ENCODE measurements at regions not wholly inside any gene's neighbourhood (a gene's known extent, or its start where the extent isn't known, plus 50 kb on each side); places are given as distances from the start of the nearest gene placed in this dataset.

DNA sequence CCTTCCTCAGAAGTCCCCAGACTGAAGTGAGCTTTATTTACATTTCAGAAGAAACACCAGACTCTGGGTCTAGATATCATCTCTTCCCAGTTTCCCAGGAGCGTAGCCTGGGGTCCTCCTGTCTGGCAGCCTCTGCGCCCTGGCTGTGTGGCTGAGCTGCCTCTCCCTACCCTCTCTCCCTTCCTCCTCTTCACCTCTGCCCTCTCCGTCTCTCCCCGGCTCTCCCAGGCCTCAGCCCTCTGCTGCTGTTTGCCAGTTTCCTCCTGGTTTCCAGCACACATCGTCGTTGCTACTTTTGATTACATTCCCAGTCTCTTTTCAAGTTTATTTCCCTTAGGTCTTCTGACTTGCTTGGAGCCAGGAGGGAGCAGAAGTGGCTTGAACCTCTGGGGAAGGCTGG, 91.1 kb upstream of the DISP3 start:
- H3K4me3 Mint-ChIP-seq, result no peak overlapping the region
- TF ChIP-seq, protein P1, sequence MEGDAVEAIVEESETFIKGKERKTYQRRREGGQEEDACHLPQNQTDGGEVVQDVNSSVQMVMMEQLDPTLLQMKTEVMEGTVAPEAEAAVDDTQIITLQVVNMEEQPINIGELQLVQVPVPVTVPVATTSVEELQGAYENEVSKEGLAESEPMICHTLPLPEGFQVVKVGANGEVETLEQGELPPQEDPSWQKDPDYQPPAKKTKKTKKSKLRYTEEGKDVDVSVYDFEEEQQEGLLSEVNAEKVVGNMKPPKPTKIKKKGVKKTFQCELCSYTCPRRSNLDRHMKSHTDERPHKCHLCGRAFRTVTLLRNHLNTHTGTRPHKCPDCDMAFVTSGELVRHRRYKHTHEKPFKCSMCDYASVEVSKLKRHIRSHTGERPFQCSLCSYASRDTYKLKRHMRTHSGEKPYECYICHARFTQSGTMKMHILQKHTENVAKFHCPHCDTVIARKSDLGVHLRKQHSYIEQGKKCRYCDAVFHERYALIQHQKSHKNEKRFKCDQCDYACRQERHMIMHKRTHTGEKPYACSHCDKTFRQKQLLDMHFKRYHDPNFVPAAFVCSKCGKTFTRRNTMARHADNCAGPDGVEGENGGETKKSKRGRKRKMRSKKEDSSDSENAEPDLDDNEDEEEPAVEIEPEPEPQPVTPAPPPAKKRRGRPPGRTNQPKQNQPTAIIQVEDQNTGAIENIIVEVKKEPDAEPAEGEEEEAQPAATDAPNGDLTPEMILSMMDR (IDR thresholded peaks at IDR 0.05), result no peak
- no peaks in the 10 kb centered on the region for H3K9me3 Mint-ChIP-seq
- H3K27ac Mint-ChIP-seq, result no peak overlapping the region
- H3K27me3 Mint-ChIP-seq (ENCODE audit: insufficient read depth), result peaks cover 35% of the 10 kb centered on the region
- DNase-seq, result no peak
- peaks cover 5% of the 10 kb centered on the region; the same call in 1 of the 2 replicates for H3K4me1 Mint-ChIP-seq (ENCODE audit: low read depth)
- no peaks in the 10 kb centered on the region for H3K36me3 Mint-ChIP-seq (ENCODE audit: low read depth)

DNA sequence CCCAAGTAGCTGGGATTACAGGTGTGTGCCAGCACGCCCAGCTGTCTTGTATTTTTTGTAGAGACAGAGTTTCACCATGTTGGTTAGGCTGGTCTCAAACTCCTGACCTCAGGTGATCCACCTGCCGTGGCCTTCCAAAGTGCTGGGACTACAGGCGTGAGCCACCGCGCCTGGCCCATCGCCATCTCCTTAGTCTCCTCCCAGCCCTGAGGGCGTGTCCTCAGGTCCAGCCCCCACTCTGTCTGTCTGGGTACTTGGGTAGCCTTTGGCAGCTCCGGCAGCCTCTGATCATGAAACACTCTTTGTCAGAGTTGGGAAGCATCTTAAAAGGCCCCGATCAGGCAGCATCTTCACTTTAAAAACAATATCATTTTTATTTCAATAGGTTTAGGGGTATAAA, 90.3 kb upstream of the DISP3 start:
- no peaks in the 10 kb centered on the region for H3K36me3 Mint-ChIP-seq (ENCODE audit: low read depth)
- peaks cover 35% of the 10 kb centered on the region for H3K27me3 Mint-ChIP-seq (ENCODE audit: insufficient read depth)
- DNase-seq, result no peak
- H3K9me3 Mint-ChIP-seq, result no peaks in the 10 kb centered on the region
- TF ChIP-seq, protein P1 (IDR thresholded peaks at IDR 0.05), result no peak
- H3K27ac Mint-ChIP-seq, result no peak overlapping the region
- no peak overlapping the region for H3K4me3 Mint-ChIP-seq
- peaks cover 5% of the 10 kb centered on the region; the same call in 1 of the 2 replicates for H3K4me1 Mint-ChIP-seq (ENCODE audit: low read depth)

DNA sequence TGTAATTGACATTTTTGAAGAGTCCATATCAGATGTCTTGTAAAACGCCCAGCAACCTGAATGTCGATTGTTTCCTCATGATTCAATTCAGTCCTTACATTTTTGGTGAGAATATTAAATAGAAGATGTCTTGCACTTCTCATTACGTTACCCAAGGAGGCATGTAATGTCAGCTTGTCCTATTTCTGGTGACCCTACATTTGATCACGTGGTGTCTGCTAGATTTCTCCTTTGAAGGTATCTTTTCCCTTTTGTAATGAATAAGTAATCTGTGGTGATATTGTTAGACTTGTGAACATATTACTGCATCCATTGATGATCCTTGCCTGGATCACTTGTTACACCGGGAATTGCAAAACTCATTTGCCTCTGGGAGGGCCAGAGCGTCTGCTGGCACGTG, 87.6 kb upstream of the DISP3 start:
- Mint-ChIP-seq H3K27ac (no peak overlapping the region), H3K9me3 (no peaks in the 10 kb centered on the region), H3K4me1 (ENCODE audit: low read depth) (no peaks in the 10 kb centered on the region), H3K27me3 (ENCODE audit: insufficient read depth) (peaks cover 39% of the 10 kb centered on the region), H3K4me3 (no peak overlapping the region), H3K36me3 (ENCODE audit: low read depth) (no peaks in the 10 kb centered on the region)
- TF ChIP-seq, protein P1 (IDR thresholded peaks at IDR 0.05), result no peak
- DNase-seq, result no peak

DNA sequence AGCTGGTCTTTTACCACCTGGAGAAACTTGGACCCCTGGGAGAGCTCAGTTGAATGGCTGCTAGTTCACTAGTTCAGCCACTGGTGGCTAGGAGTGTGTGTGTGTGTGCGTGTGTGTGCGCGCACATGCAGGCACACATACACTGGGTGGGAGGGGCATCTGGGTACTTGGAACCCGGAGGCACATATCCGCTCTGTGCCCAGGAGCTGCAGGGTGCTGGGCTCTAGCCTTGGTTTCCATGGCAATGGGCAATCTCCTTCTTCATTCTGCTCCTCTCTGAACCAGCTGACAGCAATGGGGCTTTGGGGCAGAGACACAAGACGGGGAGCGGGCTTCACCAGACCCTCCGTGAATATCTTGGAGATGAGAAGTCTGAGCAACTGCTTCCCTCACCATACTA, 87.1 kb upstream of the DISP3 start:
- TF ChIP-seq, protein P1 (IDR thresholded peaks at IDR 0.05), result no peak
- Mint-ChIP-seq H3K4me3 (no peak overlapping the region), H3K4me1 (ENCODE audit: low read depth) (no peaks in the 10 kb centered on the region), H3K27ac (no peak overlapping the region), H3K36me3 (ENCODE audit: low read depth) (no peaks in the 10 kb centered on the region), H3K9me3 (no peaks in the 10 kb centered on the region), H3K27me3 (ENCODE audit: insufficient read depth) (peaks cover 39% of the 10 kb centered on the region)
- no peak for DNase-seq

DNA sequence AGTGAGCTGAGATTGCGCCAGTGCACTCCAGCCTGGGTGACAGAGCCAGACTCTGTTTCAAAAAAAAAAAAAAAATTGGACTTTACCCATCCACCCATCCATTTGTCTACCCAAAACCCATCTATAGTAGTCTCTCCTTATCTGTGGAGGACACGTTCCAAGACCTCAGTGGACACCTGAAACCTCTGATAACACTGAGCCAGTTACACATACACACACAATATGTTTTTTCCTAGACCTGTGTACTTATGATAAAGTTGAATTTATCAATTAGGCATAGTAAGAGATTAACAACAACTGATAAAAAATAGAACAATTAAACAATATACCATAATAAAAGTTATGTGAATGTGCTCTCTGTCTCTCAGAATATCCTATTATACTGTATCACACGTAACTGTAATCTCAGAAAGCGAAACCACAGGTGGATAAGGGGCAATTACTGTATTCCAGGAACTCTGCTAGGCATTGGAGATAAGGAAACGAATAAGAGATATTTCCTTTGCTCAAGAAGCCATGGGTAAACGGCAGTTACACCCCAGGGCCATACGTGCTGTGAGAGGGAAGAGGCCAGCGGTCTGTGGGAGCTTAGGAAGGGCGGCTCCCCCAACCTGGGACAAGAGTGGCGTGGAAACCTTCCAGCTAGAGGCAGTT, 84.2 kb upstream of the DISP3 start:
- no peak overlapping the region for H3K27ac Mint-ChIP-seq
- H3K4me1 Mint-ChIP-seq (ENCODE audit: low read depth), result no peaks in the 10 kb centered on the region
- no peaks in the 10 kb centered on the region for H3K9me3 Mint-ChIP-seq
- DNase-seq, result no peak
- TF ChIP-seq, protein P1 (IDR thresholded peaks at IDR 0.05), result no peak
- peaks cover 40% of the 10 kb centered on the region for H3K27me3 Mint-ChIP-seq (ENCODE audit: insufficient read depth)
- no peak overlapping the region for H3K4me3 Mint-ChIP-seq
- no peaks in the 10 kb centered on the region for H3K36me3 Mint-ChIP-seq (ENCODE audit: low read depth)

All from HFFc6 (cell line).